ENCODE measurements at regions not wholly inside any gene's neighbourhood (a gene's known extent, or its start where the extent isn't known, plus 50 kb on each side); places are given as distances from the start of the nearest gene placed in this dataset.
"Not testable (repeated sequence)": the region's sequence is repeated elsewhere in the genome, so short reads cannot be mapped to it uniquely, and the experiment has no call there.

- Histone ChIP-seq H3K36me3 (no peaks in the 10 kb centered on the region), H3K27me3 (replicated peaks; ENCODE audit: insufficient read depth) (no peaks in the 10 kb centered on the region), H3K4me1 (replicated peaks) (no peaks in the 10 kb centered on the region), H3K9me3 (no peaks in the 10 kb centered on the region), H3K27ac (no peak overlapping the region), H3K4me3 (no peak overlapping the region)
- DNase-seq (ENCODE audit: low spot score) = no peak
- intact Hi-C loops (cut with DNase I) = no loop called here
- WGBS = 74% methylated on average over 5 of the region's 5 CpGs
- TF ChIP-seq POLR2A (IDR thresholded peaks at IDR 0.05) (no peak), POLR2AphosphoS5 (IDR thresholded peaks at IDR 0.05) (no peak)
- TF ChIP-seq, protein P1, sequence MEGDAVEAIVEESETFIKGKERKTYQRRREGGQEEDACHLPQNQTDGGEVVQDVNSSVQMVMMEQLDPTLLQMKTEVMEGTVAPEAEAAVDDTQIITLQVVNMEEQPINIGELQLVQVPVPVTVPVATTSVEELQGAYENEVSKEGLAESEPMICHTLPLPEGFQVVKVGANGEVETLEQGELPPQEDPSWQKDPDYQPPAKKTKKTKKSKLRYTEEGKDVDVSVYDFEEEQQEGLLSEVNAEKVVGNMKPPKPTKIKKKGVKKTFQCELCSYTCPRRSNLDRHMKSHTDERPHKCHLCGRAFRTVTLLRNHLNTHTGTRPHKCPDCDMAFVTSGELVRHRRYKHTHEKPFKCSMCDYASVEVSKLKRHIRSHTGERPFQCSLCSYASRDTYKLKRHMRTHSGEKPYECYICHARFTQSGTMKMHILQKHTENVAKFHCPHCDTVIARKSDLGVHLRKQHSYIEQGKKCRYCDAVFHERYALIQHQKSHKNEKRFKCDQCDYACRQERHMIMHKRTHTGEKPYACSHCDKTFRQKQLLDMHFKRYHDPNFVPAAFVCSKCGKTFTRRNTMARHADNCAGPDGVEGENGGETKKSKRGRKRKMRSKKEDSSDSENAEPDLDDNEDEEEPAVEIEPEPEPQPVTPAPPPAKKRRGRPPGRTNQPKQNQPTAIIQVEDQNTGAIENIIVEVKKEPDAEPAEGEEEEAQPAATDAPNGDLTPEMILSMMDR (IDR thresholded peaks at IDR 0.05) = no peak
Observed at GRCh38 chr3:194907811-194908210, 222.1 kb downstream of the FAM43A start.

DNA sequence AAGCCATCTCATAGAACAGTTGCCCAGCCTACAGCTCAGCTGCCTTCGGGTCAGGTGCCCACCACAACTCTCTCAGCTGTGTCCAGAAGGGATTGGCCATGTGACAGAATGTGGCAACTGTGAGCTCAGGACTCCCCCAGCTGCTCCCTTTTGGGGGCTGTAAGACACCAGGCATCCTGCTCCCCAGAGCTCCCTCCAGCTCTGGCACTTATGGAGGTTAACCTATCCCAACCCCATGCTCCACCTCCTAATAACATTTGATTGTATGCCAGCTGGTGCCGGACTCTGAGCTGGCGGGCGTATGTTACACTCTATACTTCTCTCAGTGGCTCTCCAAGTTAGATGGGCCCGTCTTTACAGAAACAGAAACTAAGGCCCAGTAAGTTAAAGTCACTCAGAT, 222.8 kb downstream of the FAM43A start:
- TF ChIP-seq POLR2AphosphoS5 (IDR thresholded peaks at IDR 0.05) (no peak), POLR2A (IDR thresholded peaks at IDR 0.05) (no peak)
- TF ChIP-seq, protein P1 (IDR thresholded peaks at IDR 0.05) = no peak
- Histone ChIP-seq H3K27ac (no peak overlapping the region), H3K27me3 (replicated peaks; ENCODE audit: insufficient read depth) (no peaks in the 10 kb centered on the region), H3K4me3 (no peak overlapping the region), H3K36me3 (no peaks in the 10 kb centered on the region), H3K4me1 (replicated peaks) (no peaks in the 10 kb centered on the region), H3K9me3 (no peaks in the 10 kb centered on the region)
- WGBS = 89% methylated on average over 5 of the region's 5 CpGs
- intact Hi-C loops (cut with DNase I) = no loop called here
- no peak for DNase-seq (ENCODE audit: low spot score)

- DNase-seq (ENCODE audit: low spot score) = no peak
- Histone ChIP-seq H3K4me3 (no peak overlapping the region), H3K4me1 (replicated peaks) (no peaks in the 10 kb centered on the region), H3K36me3 (no peaks in the 10 kb centered on the region), H3K9me3 (no peaks in the 10 kb centered on the region), H3K27me3 (replicated peaks; ENCODE audit: insufficient read depth) (no peaks in the 10 kb centered on the region), H3K27ac (no peak overlapping the region)
- TF ChIP-seq, protein P1 (IDR thresholded peaks at IDR 0.05) = no peak
- no peak for TF ChIP-seq POLR2AphosphoS5 (IDR thresholded peaks at IDR 0.05)
- no peak for TF ChIP-seq POLR2A (IDR thresholded peaks at IDR 0.05)
- intact Hi-C loops (cut with DNase I) = no loop called here
- 81% methylated on average over 5 of the region's 5 CpGs for WGBS
Observed at GRCh38 chr3:194908972-194909371, 223.3 kb downstream of the FAM43A start.

DNA sequence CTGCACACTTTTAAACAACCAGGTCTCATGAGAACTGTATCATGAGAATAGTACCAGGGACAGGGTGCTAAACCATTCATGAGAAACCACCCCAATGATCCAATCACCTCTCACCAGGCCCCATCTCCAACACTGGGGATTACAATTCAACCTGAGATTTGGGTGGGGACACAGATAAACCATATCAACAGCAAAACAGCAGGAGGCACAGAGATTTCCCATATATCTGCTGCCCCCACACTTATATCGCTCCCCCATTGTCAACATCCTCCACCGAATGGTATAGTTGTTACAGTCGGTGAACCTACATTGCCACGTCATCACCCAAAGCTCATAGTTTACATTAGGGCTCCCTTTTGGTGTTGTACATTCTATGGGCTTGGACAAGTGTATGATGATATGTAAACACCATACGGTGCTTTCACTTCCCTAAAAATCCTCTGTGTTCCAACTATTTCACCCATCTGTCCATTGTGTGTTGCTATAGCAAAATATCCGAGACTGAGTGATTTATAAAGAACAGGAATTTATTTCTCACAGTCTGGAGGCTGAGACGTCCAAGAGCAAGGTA, 224.8 kb downstream of the FAM43A start:
- WGBS = 78% methylated on average over 7 of the region's 7 CpGs
- no peaks in the 10 kb centered on the region for H3K9me3 ChIP-seq
- no peaks in the 10 kb centered on the region for H3K36me3 ChIP-seq
- intact Hi-C loops (cut with DNase I) = no loop called here
- H3K4me1 ChIP-seq (replicated peaks) = no peaks in the 10 kb centered on the region
- no peak for TF ChIP-seq POLR2A (IDR thresholded peaks at IDR 0.05)
- TF ChIP-seq, protein P1 (IDR thresholded peaks at IDR 0.05) = no peak
- TF ChIP-seq POLR2AphosphoS5 (IDR thresholded peaks at IDR 0.05) = no peak
- no peak for DNase-seq (ENCODE audit: low spot score)
- H3K4me3 ChIP-seq = no peak overlapping the region
- H3K27ac ChIP-seq = no peak overlapping the region
- no peaks in the 10 kb centered on the region for H3K27me3 ChIP-seq (replicated peaks; ENCODE audit: insufficient read depth)

DNA sequence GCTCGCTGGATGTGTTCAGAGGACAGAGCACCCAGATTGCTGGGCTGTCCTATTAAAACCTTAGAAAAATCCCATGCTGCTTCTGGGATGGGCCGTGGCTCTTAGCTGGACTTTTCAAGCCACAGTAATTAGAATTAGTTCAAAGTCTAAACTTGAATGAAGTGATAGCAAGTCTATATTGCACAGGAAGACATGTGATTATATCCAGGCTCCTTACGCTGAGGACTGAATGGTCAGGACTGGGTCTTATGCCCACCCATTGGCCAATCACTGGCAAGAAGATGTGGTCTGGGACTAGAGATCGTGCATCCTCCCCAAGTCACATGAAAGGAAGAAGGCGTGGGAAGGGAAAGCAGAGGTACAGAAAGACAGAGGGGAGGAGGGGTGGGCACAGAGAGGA, 227.6 kb downstream of the FAM43A start:
- H3K27ac ChIP-seq = no peak overlapping the region
- no peaks in the 10 kb centered on the region for H3K36me3 ChIP-seq
- no peak overlapping the region for H3K4me3 ChIP-seq
- H3K4me1 ChIP-seq (replicated peaks) = no peaks in the 10 kb centered on the region
- intact Hi-C loops (cut with DNase I) = no loop called here
- H3K9me3 ChIP-seq = no peaks in the 10 kb centered on the region
- DNase-seq (ENCODE audit: low spot score) = no peak
- TF ChIP-seq POLR2AphosphoS5 (IDR thresholded peaks at IDR 0.05) (no peak), POLR2A (IDR thresholded peaks at IDR 0.05) (no peak)
- WGBS = 83% methylated on average over 5 of the region's 5 CpGs
- H3K27me3 ChIP-seq (replicated peaks; ENCODE audit: insufficient read depth) = no peaks in the 10 kb centered on the region

GRCh38 chr3:194924889-194925288, 239.2 kb downstream of the FAM43A start:
- H3K27me3 ChIP-seq (replicated peaks; ENCODE audit: insufficient read depth); H3K9me3 ChIP-seq; H3K27ac ChIP-seq; H3K4me1 ChIP-seq (replicated peaks); intact Hi-C loops (cut with DNase I); H3K36me3 ChIP-seq; DNase-seq (ENCODE audit: low spot score); H3K4me3 ChIP-seq: not testable (repeated sequence)
- WGBS = 82% methylated on average over 5 of the region's 5 CpGs

Measured in prostate gland (tissue), 2 donors.